H1 (cell line): ENCODE measurements at regions not wholly inside any gene's neighbourhood (a gene's known extent, or its start where the extent isn't known, plus 50 kb on each side); places are given as distances from the start of the nearest gene placed in this dataset.
A peak's percentile ranks its signal among the peaks of the same experiment; 100 is the strongest.

ENCODE experiments used
- CTCF ChIA-PET: fragments of 300-600 bp; sonication (Branson Sonifier 250); formaldehyde crosslinking; loops from one replicate; lab custom pipeline; 2021; ENCODE audit not compliant: partially characterized antibody; lab: Charles Lee
- POLR2A ChIA-PET: fragments of 300-600 bp; sonication (Branson Sonifier 250); formaldehyde crosslinking; loops from one replicate; lab custom pipeline; 2021; ENCODE audit warnings: inconsistent platforms; ENCODE audit not compliant: partially characterized antibody; lab: Charles Lee
- DNase-seq, 2 experiments: peaks; one replicate each; pipeline versions ENCODE4 v3.0.0 to v3.0.0-alpha.2; 2010 to 2022; ENCODE audit warnings: low spot score in 2 of 2, low read depth in 1 of 2, mixed read lengths in 1 of 2
- FAIRE-seq: peaks from 2 replicates; lab custom pipeline; 2011; peaks lifted over from hg19 to GRCh38; lab: Jason Lieb, UNC
- H2AFZ ChIP-seq: 2 replicates; pipeline ENCODE4 v1.8.1; 2012; ENCODE audit warnings: low read length, inconsistent platforms
- H2AK5ac ChIP-seq: 2 replicates; pipeline ENCODE4 v1.6.1; 2013; ENCODE audit warnings: low read depth, low read length
- H2BK120ac ChIP-seq: replicated peaks from 2 replicates; pipeline ENCODE3; 2013; ENCODE audit warnings: low read depth, low read length, inconsistent platforms
- H2BK12ac ChIP-seq: 2 replicates; pipeline ENCODE4 v1.6.1; 2013; ENCODE audit warnings: low read depth, low read length
- H2BK15ac ChIP-seq: 2 replicates; pipeline ENCODE4 v1.6.1; 2013; ENCODE audit warnings: low read length
- H2BK20ac ChIP-seq: 2 replicates; pipeline ENCODE4 v1.6.1; 2013; ENCODE audit warnings: low read length
- H2BK5ac ChIP-seq: 2 replicates; pipeline ENCODE4 v1.6.1; 2013; ENCODE audit warnings: low read depth, low read length
- H3K14ac ChIP-seq: 2 replicates; pipeline ENCODE4 v1.6.1; 2013; ENCODE audit warnings: inconsistent platforms; ENCODE audit not compliant: insufficient read length
- H3K18ac ChIP-seq: 2 replicates; pipeline ENCODE4 v1.6.1; 2013; ENCODE audit warnings: low read length; ENCODE audit errors: extremely low read depth
- H3K23ac ChIP-seq: 2 replicates; pipeline ENCODE4 v1.6.1; 2013; ENCODE audit warnings: inconsistent platforms; ENCODE audit not compliant: insufficient read length
- H3K23me2 ChIP-seq: 2 replicates; pipeline ENCODE4 v1.6.1; 2013; ENCODE audit warnings: low read depth, low read length
- H3K27ac ChIP-seq: 2 replicates; pipeline ENCODE4 v1.6.1; 2011; ENCODE audit warnings: low read depth, low read length, inconsistent platforms
- H3K27me3 ChIP-seq, 4 experiments: replicated peaks in 1 of 4; 1 replicate in 1 of 4; 2 replicates in 3 of 4; pipeline versions ENCODE4 v1.6.1 to v1.8.1; 2011 to 2013; ENCODE audit warnings: low read length in 3 of 4, mild to moderate bottlenecking in 3 of 4, inconsistent platforms in 2 of 4, mixed read lengths in 2 of 4, moderate library complexity in 1 of 4; ENCODE audit not compliant: control insufficient read depth in 3 of 4, insufficient read depth in 3 of 4; ENCODE audit errors: extremely low read depth in 1 of 4
- H3K36me3 ChIP-seq, 4 experiments: 2 replicates each; pipeline versions ENCODE4 v1.6.1 to v1.8.1; 2011 to 2013; ENCODE audit warnings: mild to moderate bottlenecking in 4 of 4, low read length in 3 of 4, moderate library complexity in 2 of 4, control low read depth in 1 of 4, inconsistent platforms in 1 of 4; ENCODE audit not compliant: insufficient read depth in 4 of 4, control insufficient read depth in 2 of 4
- H3K4ac ChIP-seq: replicated peaks from 2 replicates; pipeline ENCODE3; 2013; ENCODE audit warnings: low read length, low read depth, mixed read lengths, inconsistent platforms; ENCODE audit not compliant: insufficient read length
- H3K4me1 ChIP-seq, 4 experiments: replicated peaks in 1 of 4; 1 replicate in 1 of 4; 2 replicates in 3 of 4; pipeline versions ENCODE4 v1.6.1 to v1.8.1; 2011 to 2013; ENCODE audit warnings: low read length in 3 of 4, inconsistent platforms in 2 of 4, mixed read lengths in 1 of 4; ENCODE audit not compliant: insufficient read depth in 4 of 4, control insufficient read depth in 3 of 4
- H3K4me2 ChIP-seq, 2 experiments: 2 replicates each; pipeline versions ENCODE4 v1.6.1 to v1.8.1; 2011 to 2013; ENCODE audit warnings: low read depth in 2 of 2, low read length in 2 of 2, control low read depth in 1 of 2, inconsistent platforms in 1 of 2, mild to moderate bottlenecking in 1 of 2; ENCODE audit not compliant: insufficient read depth in 1 of 2
- H3K4me3 ChIP-seq, 4 experiments: fragments of 200-600, 300-600 bp in 1 of 4; sonication (generic), shearing (Covaris generic), sonication (Bioruptor Twin) in 1 of 4; 2 replicates each; pipeline versions ENCODE4 v1.5.1 to v1.8.1; 2011 to 2016; ENCODE audit warnings: low read length in 4 of 4, low read depth in 3 of 4, control low read depth in 2 of 4, inconsistent platforms in 2 of 4, mild to moderate bottlenecking in 2 of 4, mixed read lengths in 1 of 4, moderate library complexity in 1 of 4; ENCODE audit not compliant: insufficient read depth in 2 of 4; ENCODE audit errors: extremely low read depth in 1 of 4
- H3K56ac ChIP-seq: replicated peaks from 2 replicates; pipeline ENCODE3; 2013; ENCODE audit warnings: low read depth, mild to moderate bottlenecking, mixed read lengths, low read length, inconsistent platforms; ENCODE audit not compliant: insufficient read length
- H3K79me1 ChIP-seq: 2 replicates; pipeline ENCODE4 v1.6.1; 2013; ENCODE audit warnings: low read depth, low read length, control low read depth
- H3K79me2 ChIP-seq, 2 experiments: 2 replicates each; pipeline versions ENCODE4 v1.6.1 to v1.8.1; 2012 to 2013; ENCODE audit warnings: low read length in 2 of 2, mild to moderate bottlenecking in 2 of 2, inconsistent platforms in 1 of 2; ENCODE audit not compliant: insufficient read depth in 2 of 2, control insufficient read depth in 1 of 2
- H3K9ac ChIP-seq, 4 experiments: replicated peaks in 1 of 4; 1 replicate in 1 of 4; 2 replicates in 3 of 4; pipeline versions ENCODE4 v1.6.1 to v1.8.1; 2011 to 2013; ENCODE audit warnings: low read depth in 3 of 4, low read length in 3 of 4, control low read depth in 2 of 4, mild to moderate bottlenecking in 2 of 4, moderate library complexity in 2 of 4, inconsistent platforms in 1 of 4; ENCODE audit errors: extremely low read depth in 1 of 4
- H3K9me3 ChIP-seq, 2 experiments: 2 replicates each; pipeline versions ENCODE4 v1.6.1 to v1.8.1; 2012 to 2013; ENCODE audit warnings: mild to moderate bottlenecking in 2 of 2, moderate library complexity in 2 of 2, control low read depth in 1 of 2, inconsistent platforms in 1 of 2, low read depth in 1 of 2, low read length in 1 of 2, mixed read lengths in 1 of 2; ENCODE audit not compliant: insufficient read depth in 2 of 2
- H4K20me1 ChIP-seq, 2 experiments: replicated peaks in 1 of 2; 2 replicates each; pipeline versions ENCODE3 to v1.8.1; 2011 to 2013; ENCODE audit warnings: inconsistent platforms in 2 of 2, low read length in 2 of 2, mild to moderate bottlenecking in 1 of 2; ENCODE audit not compliant: insufficient read depth in 2 of 2, control insufficient read depth in 1 of 2
- H4K5ac ChIP-seq: 2 replicates; pipeline ENCODE4 v1.6.1; 2013; ENCODE audit warnings: low read length, low read depth, mixed read lengths, inconsistent platforms; ENCODE audit not compliant: insufficient read length
- H4K8ac ChIP-seq: 2 replicates; pipeline ENCODE4 v1.8.0; 2013; ENCODE audit warnings: mild to moderate bottlenecking, moderate library complexity, low read length, inconsistent platforms; ENCODE audit not compliant: insufficient read depth; ENCODE audit errors: extremely low read depth
- H4K91ac ChIP-seq: replicated peaks from 2 replicates; pipeline ENCODE3; 2013; ENCODE audit warnings: low read length, mixed read lengths, inconsistent platforms; ENCODE audit not compliant: insufficient read length
- BCL11A ChIP-seq, 2 experiments: IDR thresholded peaks; one replicate each; pipeline ENCODE4 v1.6.1; 2011; ENCODE audit warnings: low read depth in 2 of 2, low read length in 2 of 2, mild to moderate bottlenecking in 2 of 2
- GABPA ChIP-seq: IDR thresholded peaks from 2 replicates; pipeline ENCODE4 v1.6.1; 2011; ENCODE audit warnings: mild to moderate bottlenecking, low read length, moderate library complexity, borderline replicate concordance; ENCODE audit not compliant: insufficient read depth
- HDAC2 ChIP-seq, 2 experiments: fragments of 300-600 bp in 1 of 2; sonication (generic) in 1 of 2; IDR thresholded peaks; 2 replicates each; pipeline ENCODE4 v1.6.1; 2011 to 2012; ENCODE audit warnings: low read depth in 2 of 2, low read length in 2 of 2, mild to moderate bottlenecking in 2 of 2, moderate library complexity in 2 of 2, borderline replicate concordance in 1 of 2, inconsistent platforms in 1 of 2
- JUN ChIP-seq: IDR thresholded peaks from 2 replicates; pipeline ENCODE4 v1.6.1; 2011; ENCODE audit warnings: low read depth, mild to moderate bottlenecking, improper control_type of control experiment, low read length
- JUND ChIP-seq: IDR thresholded peaks from 2 replicates; pipeline ENCODE4 v1.6.1; 2011; ENCODE audit warnings: mild to moderate bottlenecking, improper control_type of control experiment, low read length
- KDM1A ChIP-seq: fragments of 200-600, 300-600 bp; sonication (generic); IDR thresholded peaks from 2 replicates; pipeline ENCODE4 v1.7.1; 2016; ENCODE audit warnings: mild to moderate bottlenecking, low read length, borderline replicate concordance
- KDM5A ChIP-seq: fragments of 200-600 bp; IDR thresholded peaks from 2 replicates; pipeline ENCODE4 v1.7.1; 2012; ENCODE audit warnings: mild to moderate bottlenecking, low read length, inconsistent platforms, mixed read lengths
- MAFK ChIP-seq: IDR thresholded peaks from 2 replicates; pipeline ENCODE4 v1.6.1; 2012; ENCODE audit warnings: low read depth, mild to moderate bottlenecking, improper control_type of control experiment, low read length
- SIN3A ChIP-seq, 2 experiments: IDR thresholded peaks in 1 of 2; conservative IDR thresholded peaks in 1 of 2; 2 replicates each; pipeline ENCODE4 v1.6.1; 2011 to 2012; ENCODE audit warnings: low read length in 2 of 2, improper control_type of control experiment in 1 of 2, low read depth in 1 of 2, mild to moderate bottlenecking in 1 of 2
- ZNF274 ChIP-seq: IDR thresholded peaks from 2 replicates; pipeline ENCODE4 v1.7.0; 2012; ENCODE audit warnings: low read length, borderline replicate concordance; ENCODE audit errors: extremely low read depth
- WGBS, 2 experiments: shearing (Covaris generic) in 1 of 2; methylation state at CpG; one replicate each; pipeline versions ENCODE4 v1.1.6 to v1.1.7; 2013 to 2015; ENCODE audit warnings: low lambda C conversion rate in 2 of 2, mixed read lengths in 2 of 2, inconsistent platforms in 1 of 2, low coverage in 1 of 2, missing lambda C conversion rate in 1 of 2; ENCODE audit not compliant: insufficient replicate concordance in 2 of 2, insufficient coverage in 1 of 2, insufficient read length in 1 of 2; ENCODE audit errors: extremely low coverage in 1 of 2, missing lambda C conversion rate in 1 of 2; 5-methylcytosine and 5-hydroxymethylcytosine counted together
- TF ChIP-seq, protein P1 (sequence below), 3 experiments: IDR thresholded peaks; 1 replicate in 2 of 3; 2 replicates in 1 of 3; pipeline versions ENCODE4 v1.5.1 to v1.6.1; 2011; ENCODE audit warnings: low read length in 3 of 3, mild to moderate bottlenecking in 3 of 3, inconsistent platforms in 2 of 3, low read depth in 1 of 3, moderate library complexity in 1 of 3; ENCODE audit not compliant: insufficient read depth in 1 of 3; ENCODE audit errors: control extremely low read depth in 1 of 3

DNA sequence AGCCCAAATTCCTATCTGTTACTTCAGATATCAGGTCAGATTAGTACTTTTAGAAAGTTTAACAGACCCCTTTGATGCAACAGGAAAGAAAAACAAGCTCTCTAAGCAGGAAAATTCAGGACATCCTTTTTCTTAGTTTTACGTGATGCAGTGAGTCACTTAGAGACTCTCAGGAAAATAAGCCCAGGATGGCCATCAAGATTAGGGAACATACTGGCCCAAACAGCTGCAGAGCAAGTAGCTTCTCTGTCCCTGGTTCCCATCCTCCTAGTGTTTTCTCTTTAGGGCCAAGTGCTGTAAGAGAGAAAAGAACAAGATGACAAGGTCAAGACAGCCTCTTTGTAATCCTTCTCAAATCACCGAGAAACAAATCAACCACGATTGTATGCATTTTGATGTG is 219.1 kb downstream of the ZNF674 start:
- Histone ChIP-seq H3K14ac (no peak overlapping the region), H3K23ac (no peak overlapping the region), H3K36me3 (no peaks in the 10 kb centered on the region; a peak in 1 of 8 replicates), H3K23me2 (no peaks in the 10 kb centered on the region), H2BK5ac (peak overlapping the region; percentile 92; the same call in 1 of the 2 replicates), H3K27me3 (no peaks in the 10 kb centered on the region), H3K79me2 (no peaks in the 10 kb centered on the region), H3K9me3 (no peaks in the 10 kb centered on the region), H4K20me1 (no peaks in the 10 kb centered on the region), H2BK15ac (no peak overlapping the region), H3K56ac (no peak overlapping the region), H2BK20ac (no peak overlapping the region), H2BK12ac (peak overlapping the region; percentile 94; the same call in 1 of the 2 replicates), H2AK5ac (no peak overlapping the region), H3K27ac (peak overlapping the region; percentile 52; the same call in 1 of the 2 replicates), H3K79me1 (no peaks in the 10 kb centered on the region), H3K18ac (no peak overlapping the region; the same call in 1 of the 2 replicates), H3K4me1 (peaks cover 5 to 18% (median 9%) of the 10 kb centered on the region in 4 experiments; a peak in 6 of 7 replicates), H4K91ac (no peak overlapping the region), H4K8ac (no peak overlapping the region), H3K4ac (no peak overlapping the region), H3K4me2 (peak overlapping the region; percentile 33 to 74), H2BK120ac (peak overlapping the region; percentile 79), H2AFZ (no peak overlapping the region), H4K5ac (no peak overlapping the region), H3K4me3 (peak overlapping the region in 1 of 4 experiments; percentile 44; a peak in 1 of 8 replicates), H3K9ac (no peak overlapping the region)
- 50% methylated on average over 1 of the region's 3 CpGs; no CpG with 5 or more reads in 1 of the 2 experiments for WGBS, 2 experiments
- FAIRE-seq (no peak), DNase-seq (no peak)
- CTCF ChIA-PET, result no interaction called here
- POLR2A ChIA-PET, result interaction anchor here (0.9 to 2.0 kb wide), 2 partner anchors 9 to 16 kb away, joined by 3 to 4 read pairs; no protein-coding TSS in a partner anchor
- TF ChIP-seq, protein P1, sequence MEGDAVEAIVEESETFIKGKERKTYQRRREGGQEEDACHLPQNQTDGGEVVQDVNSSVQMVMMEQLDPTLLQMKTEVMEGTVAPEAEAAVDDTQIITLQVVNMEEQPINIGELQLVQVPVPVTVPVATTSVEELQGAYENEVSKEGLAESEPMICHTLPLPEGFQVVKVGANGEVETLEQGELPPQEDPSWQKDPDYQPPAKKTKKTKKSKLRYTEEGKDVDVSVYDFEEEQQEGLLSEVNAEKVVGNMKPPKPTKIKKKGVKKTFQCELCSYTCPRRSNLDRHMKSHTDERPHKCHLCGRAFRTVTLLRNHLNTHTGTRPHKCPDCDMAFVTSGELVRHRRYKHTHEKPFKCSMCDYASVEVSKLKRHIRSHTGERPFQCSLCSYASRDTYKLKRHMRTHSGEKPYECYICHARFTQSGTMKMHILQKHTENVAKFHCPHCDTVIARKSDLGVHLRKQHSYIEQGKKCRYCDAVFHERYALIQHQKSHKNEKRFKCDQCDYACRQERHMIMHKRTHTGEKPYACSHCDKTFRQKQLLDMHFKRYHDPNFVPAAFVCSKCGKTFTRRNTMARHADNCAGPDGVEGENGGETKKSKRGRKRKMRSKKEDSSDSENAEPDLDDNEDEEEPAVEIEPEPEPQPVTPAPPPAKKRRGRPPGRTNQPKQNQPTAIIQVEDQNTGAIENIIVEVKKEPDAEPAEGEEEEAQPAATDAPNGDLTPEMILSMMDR (IDR thresholded peaks at IDR 0.05; ENCODE audit: control extremely low read depth in 1 of 3, insufficient read depth in 1 of 3, low read depth in 1 of 3, low read length in 3 of 3), result no peak
- TF ChIP-seq GABPA, result no peak
- TF ChIP-seq JUN, result no peak
- no peak for TF ChIP-seq BCL11A (IDR thresholded peaks at IDR 0.05; ENCODE audit: low read depth in 2 of 2, low read length in 2 of 2)
- TF ChIP-seq KDM1A, result no peak
- TF ChIP-seq JUND, result no peak
- TF ChIP-seq KDM5A, result no peak
- TF ChIP-seq MAFK, result no peak
- no peak for TF ChIP-seq ZNF274
- TF ChIP-seq SIN3A (conservative IDR thresholded peaks at IDR 0.05 in 1 of 2, IDR thresholded peaks at IDR 0.05 in 1 of 2; ENCODE audit: low read depth in 1 of 2, low read length in 2 of 2), result no peak
- TF ChIP-seq HDAC2 (IDR thresholded peaks at IDR 0.05; ENCODE audit: borderline replicate concordance in 1 of 2, low read depth in 2 of 2, low read length in 2 of 2), result no peak
